Right cardiac atrium (tissue), 5 donors: ENCODE measurements at regions not wholly inside any gene's neighbourhood (a gene's known extent, or its start where the extent isn't known, plus 50 kb on each side); places are given as distances from the start of the nearest gene placed in this dataset.
"Not testable (repeated sequence)": the region's sequence is repeated elsewhere in the genome, so short reads cannot be mapped to it uniquely, and the experiment has no call there.

Experiments
- ATAC-seq, 2 donors: fragments of 200-7000 bp; cut with Tn5 transposase; one replicate each; pipeline versions ENCODE4 v1.8.0 to v1.9.1; 2020; ENCODE audit warnings: moderate library complexity in 2 of 2, mild to moderate bottlenecking in 1 of 2
- DNase-seq, 3 donors: peaks; one replicate each; pipeline ENCODE4 v3.0.0-alpha.2; 2020
- H3K27ac ChIP-seq: one replicate; pipeline ENCODE4 v1.5.1; 2013; ENCODE audit warnings: mild to moderate bottlenecking, low read length, control low read depth, moderate library complexity
- H3K27me3 ChIP-seq: one replicate; pipeline ENCODE4 v1.6.1; 2013; ENCODE audit not compliant: control insufficient read depth, insufficient read depth
- H3K4me1 ChIP-seq: one replicate; pipeline ENCODE4 v1.6.1; 2013; ENCODE audit warnings: low read length; ENCODE audit not compliant: control insufficient read depth, insufficient read depth
- H3K4me3 ChIP-seq: one replicate; pipeline ENCODE4 v1.5.1; 2013; ENCODE audit warnings: low read length, control low read depth
- H3K9me3 ChIP-seq: one replicate; pipeline ENCODE4 v1.6.1; 2013; ENCODE audit warnings: low read length; ENCODE audit not compliant: control insufficient read depth
- WGBS: extraction: QIAGEN DNeasy Blood & Tissue Kit; methylation state at CpG from one replicate; pipeline ENCODE4 v1.1.7; 2013; 5-methylcytosine and 5-hydroxymethylcytosine counted together
- intact Hi-C, 4 donors: fragments of 100-400 bp; cut with DNase I; formaldehyde crosslinking; loops; one replicate each; pipeline versions ENCODE4 v1.11.0 to v1.14.0; 2022 to 2023
- donor health status: healthy with polysubstance abuse.
- donor health status: DM: no; HTN: yes; CAD: no.
- donor health status: DM: no; HTN: no; CAD: no.
- donor health status: DM: no; HTN: yes; CAD: no; lungs with severe emphysema.
- donor health status: DM: yes; HTN: yes; CAD: no.

GRCh38 chr13:82115391-82115790, 1766.9 kb downstream of the SLITRK1 start:
- no peak overlapping the region for H3K27ac ChIP-seq
- DNase-seq = no peak
- no peaks in the 10 kb centered on the region for H3K27me3 ChIP-seq
- intact Hi-C loops = no loop called here
- H3K9me3 ChIP-seq = no peaks in the 10 kb centered on the region
- no peak overlapping the region for H3K4me3 ChIP-seq
- no peak for ATAC-seq
- WGBS = 62% methylated on average over 3 of the region's 3 CpGs
- H3K4me1 ChIP-seq = no peaks in the 10 kb centered on the region

- 88% methylated on average over 5 of the region's 5 CpGs for WGBS
- no peak overlapping the region for H3K4me3 ChIP-seq
- H3K27ac ChIP-seq = no peak overlapping the region
- intact Hi-C loops = no loop called here
- DNase-seq = no peak
- H3K27me3 ChIP-seq = no peaks in the 10 kb centered on the region
- H3K4me1 ChIP-seq = no peaks in the 10 kb centered on the region
- no peak for ATAC-seq
- no peaks in the 10 kb centered on the region for H3K9me3 ChIP-seq
Measured at GRCh38 chr13:82096256-82096655, 1755.3 kb upstream of the SPRY2 start.

GRCh38 chr13:82092312-82092711, 1751.4 kb upstream of the SPRY2 start:
- intact Hi-C loops = no loop called here
- no peak for DNase-seq
- H3K27ac ChIP-seq = no peak overlapping the region
- no peak for ATAC-seq
- WGBS = 70% methylated on average over 3 of the region's 3 CpGs
- no peaks in the 10 kb centered on the region for H3K9me3 ChIP-seq
- no peaks in the 10 kb centered on the region for H3K4me1 ChIP-seq
- no peak overlapping the region for H3K4me3 ChIP-seq
- no peaks in the 10 kb centered on the region for H3K27me3 ChIP-seq

GRCh38 chr13:82088781-82089180, 1747.9 kb upstream of the SPRY2 start:
- no peak for DNase-seq
- H3K27me3 ChIP-seq = no peaks in the 10 kb centered on the region
- H3K27ac ChIP-seq = no peak overlapping the region
- H3K4me3 ChIP-seq = no peak overlapping the region
- ATAC-seq = no peak
- intact Hi-C loops = no loop called here
- H3K9me3 ChIP-seq = no peaks in the 10 kb centered on the region
- 52% methylated on average over 1 of the region's 1 CpG for WGBS
- H3K4me1 ChIP-seq = no peaks in the 10 kb centered on the region

- no peaks in the 10 kb centered on the region for H3K27me3 ChIP-seq
- intact Hi-C loops = no loop called here
- DNase-seq (no peak), ATAC-seq (no peak)
- H3K4me1 ChIP-seq = no peaks in the 10 kb centered on the region
- no peaks in the 10 kb centered on the region for H3K9me3 ChIP-seq
- WGBS = 74% methylated on average over 5 of the region's 5 CpGs
- H3K4me3 ChIP-seq = no peak overlapping the region
- no peak overlapping the region for H3K27ac ChIP-seq
Measured at GRCh38 chr13:82076496-82076895, 1735.6 kb upstream of the SPRY2 start.

GRCh38 chr13:82070416-82070815, 1729.5 kb upstream of the SPRY2 start:
- Histone ChIP-seq H3K4me1 (no peaks in the 10 kb centered on the region), H3K27ac (no peak overlapping the region), H3K9me3 (no peaks in the 10 kb centered on the region), H3K27me3 (no peaks in the 10 kb centered on the region), H3K4me3 (no peak overlapping the region)
- intact Hi-C loops = no loop called here
- WGBS = 25% methylated on average over 1 of the region's 1 CpG
- ATAC-seq = no peak
- no peak for DNase-seq

- DNase-seq = no peak
- 45% methylated on average over 4 of the region's 4 CpGs for WGBS
- H3K9me3 ChIP-seq = no peaks in the 10 kb centered on the region
- H3K4me1 ChIP-seq = no peaks in the 10 kb centered on the region
- H3K27me3 ChIP-seq = no peaks in the 10 kb centered on the region
- intact Hi-C loops = no loop called here
- H3K4me3 ChIP-seq = no peak overlapping the region
- ATAC-seq = no peak
- no peak overlapping the region for H3K27ac ChIP-seq
Measured at GRCh38 chr13:82062772-82063171, 1721.8 kb upstream of the SPRY2 start.

- 76% methylated on average over 2 of the region's 2 CpGs for WGBS
- H3K27me3 ChIP-seq = no peaks in the 10 kb centered on the region
- H3K9me3 ChIP-seq = no peaks in the 10 kb centered on the region
- no peak overlapping the region for H3K4me3 ChIP-seq
- no peak overlapping the region for H3K27ac ChIP-seq
- ATAC-seq = no peak
- no peak for DNase-seq
- intact Hi-C loops = no loop called here
- no peaks in the 10 kb centered on the region for H3K4me1 ChIP-seq
Measured at GRCh38 chr13:82058364-82058763, 1717.4 kb upstream of the SPRY2 start.

GRCh38 chr13:82045316-82045715, 1704.4 kb upstream of the SPRY2 start:
- intact Hi-C loops, H3K4me3 ChIP-seq, ATAC-seq, H3K27ac ChIP-seq, H3K9me3 ChIP-seq, H3K27me3 ChIP-seq, H3K4me1 ChIP-seq: not testable (repeated sequence)
- DNase-seq = peak in 1 of 3 donors; percentile 14
- 93% methylated on average over 23 of the region's 23 CpGs for WGBS

- H3K4me3 ChIP-seq = no peak overlapping the region
- no peaks in the 10 kb centered on the region for H3K27me3 ChIP-seq
- H3K9me3 ChIP-seq = no peaks in the 10 kb centered on the region
- intact Hi-C loops = no loop called here
- no peak overlapping the region for H3K27ac ChIP-seq
- ATAC-seq (no peak), DNase-seq (no peak)
- no peaks in the 10 kb centered on the region for H3K4me1 ChIP-seq
- 68% methylated on average over 1 of the region's 1 CpG for WGBS
Measured at GRCh38 chr13:82036602-82037001, 1695.7 kb upstream of the SPRY2 start.

- no peaks in the 10 kb centered on the region for H3K4me1 ChIP-seq
- no peak overlapping the region for H3K4me3 ChIP-seq
- H3K27ac ChIP-seq = no peak overlapping the region
- 50% methylated on average over 1 of the region's 1 CpG for WGBS
- no peaks in the 10 kb centered on the region for H3K9me3 ChIP-seq
- intact Hi-C loops = no loop called here
- no peaks in the 10 kb centered on the region for H3K27me3 ChIP-seq
- ATAC-seq (no peak), DNase-seq (no peak)
Measured at GRCh38 chr13:82011355-82011754, 1670.4 kb upstream of the SPRY2 start.

- DNase-seq (no peak), ATAC-seq (peak in 1 of 2 donors; percentile 40)
- intact Hi-C loops = no loop called here
- H3K9me3 ChIP-seq = no peaks in the 10 kb centered on the region
- WGBS = 55% methylated on average over 2 of the region's 2 CpGs
- no peak overlapping the region for H3K4me3 ChIP-seq
- no peaks in the 10 kb centered on the region for H3K4me1 ChIP-seq
- H3K27me3 ChIP-seq = no peaks in the 10 kb centered on the region
- H3K27ac ChIP-seq = no peak overlapping the region
Measured at GRCh38 chr13:82010780-82011179, 1669.9 kb upstream of the SPRY2 start.
